ENCODE measurements at regions not wholly inside any gene's neighbourhood (a gene's known extent, or its start where the extent isn't known, plus 50 kb on each side); places are given as distances from the start of the nearest gene placed in this dataset.

GRCh38 chr2:129375632-129376425 is 603.6 kb upstream of the RAB6C start:
- Histone ChIP-seq H3K27ac (replicated peaks) (no peak overlapping the region), H3K4me3 (replicated peaks; ENCODE audit: insufficient read depth, low read length) (no peak overlapping the region), H3K27me3 (ENCODE audit: insufficient read depth, poor library complexity, severe bottlenecking) (no peaks in the 10 kb centered on the region)
- TF ChIP-seq POLR2AphosphoS5 (IDR thresholded peaks at IDR 0.05; ENCODE audit: low read depth): no peak
- DNase-seq (ENCODE audit: low read depth in 1 of 2, low spot score in 1 of 2): no peak

GRCh38 chr2:129376426-129377077 is 602.9 kb upstream of the RAB6C start:
- Histone ChIP-seq H3K4me3 (replicated peaks; ENCODE audit: insufficient read depth, low read length) (no peak overlapping the region), H3K27ac (replicated peaks) (no peak overlapping the region), H3K27me3 (ENCODE audit: insufficient read depth, poor library complexity, severe bottlenecking) (no peaks in the 10 kb centered on the region)
- TF ChIP-seq REST (IDR thresholded peaks at IDR 0.05; ENCODE audit: insufficient replicate concordance, low read depth) (no peak), CTCF (IDR thresholded peaks at IDR 0.05; ENCODE audit: insufficient read depth, low read length) (no peak), GABPA (IDR thresholded peaks at IDR 0.05; ENCODE audit: low read depth) (no peak), POLR2AphosphoS5 (IDR thresholded peaks at IDR 0.05; ENCODE audit: low read depth) (no peak), SPI1 (IDR thresholded peaks at IDR 0.05; ENCODE audit: borderline replicate concordance, low read depth) (no peak)
- DNase-seq (ENCODE audit: low read depth in 1 of 2, low spot score in 1 of 2): no peak

GRCh38 chr2:129377078-129377469 is 602.4 kb upstream of the RAB6C start:
- Histone ChIP-seq H3K27ac (replicated peaks) (no peak overlapping the region), H3K27me3 (ENCODE audit: insufficient read depth, poor library complexity, severe bottlenecking) (no peaks in the 10 kb centered on the region), H3K4me3 (replicated peaks; ENCODE audit: insufficient read depth, low read length) (no peak overlapping the region)
- no peak for TF ChIP-seq GABPA (IDR thresholded peaks at IDR 0.05; ENCODE audit: low read depth)
- TF ChIP-seq POLR2AphosphoS5 (IDR thresholded peaks at IDR 0.05; ENCODE audit: low read depth): no peak
- no peak for TF ChIP-seq CTCF (IDR thresholded peaks at IDR 0.05; ENCODE audit: insufficient read depth, low read length)
- no peak for TF ChIP-seq REST (IDR thresholded peaks at IDR 0.05; ENCODE audit: insufficient replicate concordance, low read depth)
- no peak for TF ChIP-seq SPI1 (IDR thresholded peaks at IDR 0.05; ENCODE audit: borderline replicate concordance, low read depth)
- DNase-seq (ENCODE audit: low read depth in 1 of 2, low spot score in 1 of 2): no peak

- no peak for DNase-seq (ENCODE audit: low read depth in 1 of 2, low spot score in 1 of 2)
- TF ChIP-seq GABPA (IDR thresholded peaks at IDR 0.05; ENCODE audit: low read depth): no peak
- TF ChIP-seq POLR2AphosphoS5 (IDR thresholded peaks at IDR 0.05; ENCODE audit: low read depth): no peak
- no peak for TF ChIP-seq CTCF (IDR thresholded peaks at IDR 0.05; ENCODE audit: insufficient read depth, low read length)
- TF ChIP-seq REST (IDR thresholded peaks at IDR 0.05; ENCODE audit: insufficient replicate concordance, low read depth): no peak
- no peak for TF ChIP-seq SPI1 (IDR thresholded peaks at IDR 0.05; ENCODE audit: borderline replicate concordance, low read depth)
- no peak overlapping the region for H3K27ac ChIP-seq (replicated peaks)
- no peak overlapping the region for H3K4me3 ChIP-seq (replicated peaks; ENCODE audit: insufficient read depth, low read length)
- no peaks in the 10 kb centered on the region for H3K27me3 ChIP-seq (ENCODE audit: insufficient read depth, poor library complexity, severe bottlenecking)
Measured at GRCh38 chr2:129378186-129378585, 601.3 kb upstream of the RAB6C start.

Measured in HL-60 (cell line).